ENCODE measurements at regions not wholly inside any gene's neighbourhood (a gene's known extent, or its start where the extent isn't known, plus 50 kb on each side); places are given as distances from the start of the nearest gene placed in this dataset.

- Histone ChIP-seq H3K9ac (ENCODE audit: low read length) (no peak overlapping the region), H3K36me3 (ENCODE audit: control insufficient read depth, insufficient read depth, low read length, severe bottlenecking) (no peaks in the 10 kb centered on the region), H3K4me1 (ENCODE audit: control insufficient read depth, insufficient read depth, low read length) (no peaks in the 10 kb centered on the region), H3K4me3 (ENCODE audit: low read length) (no peak overlapping the region), H3K27me3 (replicated peaks; ENCODE audit: control insufficient read depth, insufficient read depth, low read length) (no peaks in the 10 kb centered on the region), H3K9me3 (ENCODE audit: control insufficient read depth, low read length) (no peaks in the 10 kb centered on the region)
- DNase-seq (ENCODE audit: low read depth): no peak
Measured at GRCh38 chr5:51487952-51488351, 104.7 kb downstream of the ISL1 start.

- H3K4me1 ChIP-seq (ENCODE audit: control insufficient read depth, insufficient read depth, low read length): no peaks in the 10 kb centered on the region
- no peaks in the 10 kb centered on the region for H3K36me3 ChIP-seq (ENCODE audit: control insufficient read depth, insufficient read depth, low read length, severe bottlenecking)
- H3K4me3 ChIP-seq (ENCODE audit: low read length): no peak overlapping the region
- DNase-seq (ENCODE audit: low read depth): no peak
- H3K9me3 ChIP-seq (ENCODE audit: control insufficient read depth, low read length): no peaks in the 10 kb centered on the region
- no peak overlapping the region for H3K9ac ChIP-seq (ENCODE audit: low read length)
- H3K27me3 ChIP-seq (replicated peaks; ENCODE audit: control insufficient read depth, insufficient read depth, low read length): no peaks in the 10 kb centered on the region
Measured at GRCh38 chr5:51488803-51489642, 105.8 kb downstream of the ISL1 start.

- no peaks in the 10 kb centered on the region for H3K9me3 ChIP-seq (ENCODE audit: control insufficient read depth, low read length)
- no peak for DNase-seq (ENCODE audit: low read depth)
- no peaks in the 10 kb centered on the region for H3K27me3 ChIP-seq (replicated peaks; ENCODE audit: control insufficient read depth, insufficient read depth, low read length)
- no peak overlapping the region for H3K4me3 ChIP-seq (ENCODE audit: low read length)
- no peak overlapping the region for H3K9ac ChIP-seq (ENCODE audit: low read length)
- H3K4me1 ChIP-seq (ENCODE audit: control insufficient read depth, insufficient read depth, low read length): no peaks in the 10 kb centered on the region
- no peaks in the 10 kb centered on the region for H3K36me3 ChIP-seq (ENCODE audit: control insufficient read depth, insufficient read depth, low read length, severe bottlenecking)
Measured at GRCh38 chr5:51494821-51495220, 111.6 kb downstream of the ISL1 start.

- peak; percentile 17 for DNase-seq (ENCODE audit: low read depth)
- Histone ChIP-seq H3K9me3 (ENCODE audit: control insufficient read depth, low read length) (no peaks in the 10 kb centered on the region), H3K27me3 (replicated peaks; ENCODE audit: control insufficient read depth, insufficient read depth, low read length) (no peaks in the 10 kb centered on the region), H3K4me3 (ENCODE audit: low read length) (no peak overlapping the region), H3K36me3 (ENCODE audit: control insufficient read depth, insufficient read depth, low read length, severe bottlenecking) (no peaks in the 10 kb centered on the region), H3K9ac (ENCODE audit: low read length) (no peak overlapping the region), H3K4me1 (ENCODE audit: control insufficient read depth, insufficient read depth, low read length) (no peaks in the 10 kb centered on the region)
Measured at GRCh38 chr5:51495672-51496071, 112.4 kb downstream of the ISL1 start.

GRCh38 chr5:51517838-51518237 is 134.6 kb downstream of the ISL1 start:
- H3K36me3 ChIP-seq (ENCODE audit: control insufficient read depth, insufficient read depth, low read length, severe bottlenecking): no peaks in the 10 kb centered on the region
- H3K4me3 ChIP-seq (ENCODE audit: low read length): no peak overlapping the region
- H3K9ac ChIP-seq (ENCODE audit: low read length): no peak overlapping the region
- DNase-seq (ENCODE audit: low read depth): no peak
- no peaks in the 10 kb centered on the region for H3K4me1 ChIP-seq (ENCODE audit: control insufficient read depth, insufficient read depth, low read length)
- H3K9me3 ChIP-seq (ENCODE audit: control insufficient read depth, low read length): no peaks in the 10 kb centered on the region
- no peaks in the 10 kb centered on the region for H3K27me3 ChIP-seq (replicated peaks; ENCODE audit: control insufficient read depth, insufficient read depth, low read length)

GRCh38 chr5:51518607-51519006 is 135.4 kb downstream of the ISL1 start:
- Histone ChIP-seq H3K9ac (ENCODE audit: low read length) (no peak overlapping the region), H3K4me1 (ENCODE audit: control insufficient read depth, insufficient read depth, low read length) (no peaks in the 10 kb centered on the region), H3K36me3 (ENCODE audit: control insufficient read depth, insufficient read depth, low read length, severe bottlenecking) (no peaks in the 10 kb centered on the region), H3K27me3 (replicated peaks; ENCODE audit: control insufficient read depth, insufficient read depth, low read length) (no peaks in the 10 kb centered on the region), H3K9me3 (ENCODE audit: control insufficient read depth, low read length) (no peaks in the 10 kb centered on the region), H3K4me3 (ENCODE audit: low read length) (no peak overlapping the region)
- no peak for DNase-seq (ENCODE audit: low read depth)

GRCh38 chr5:51521583-51521982 is 138.3 kb downstream of the ISL1 start:
- Histone ChIP-seq H3K36me3 (ENCODE audit: control insufficient read depth, insufficient read depth, low read length, severe bottlenecking) (no peaks in the 10 kb centered on the region), H3K4me3 (ENCODE audit: low read length) (no peak overlapping the region), H3K9me3 (ENCODE audit: control insufficient read depth, low read length) (no peaks in the 10 kb centered on the region), H3K27me3 (replicated peaks; ENCODE audit: control insufficient read depth, insufficient read depth, low read length) (no peaks in the 10 kb centered on the region), H3K9ac (ENCODE audit: low read length) (no peak overlapping the region), H3K4me1 (ENCODE audit: control insufficient read depth, insufficient read depth, low read length) (no peaks in the 10 kb centered on the region)
- DNase-seq (ENCODE audit: low read depth): no peak

GRCh38 chr5:51539232-51539631 is 156.0 kb downstream of the ISL1 start:
- Histone ChIP-seq H3K4me1 (ENCODE audit: control insufficient read depth, insufficient read depth, low read length) (no peaks in the 10 kb centered on the region), H3K27me3 (replicated peaks; ENCODE audit: control insufficient read depth, insufficient read depth, low read length) (no peaks in the 10 kb centered on the region), H3K4me3 (ENCODE audit: low read length) (no peak overlapping the region), H3K36me3 (ENCODE audit: control insufficient read depth, insufficient read depth, low read length, severe bottlenecking) (no peaks in the 10 kb centered on the region), H3K9me3 (ENCODE audit: control insufficient read depth, low read length) (peaks cover 7% of the 10 kb centered on the region), H3K9ac (ENCODE audit: low read length) (no peak overlapping the region)
- DNase-seq (ENCODE audit: low read depth): no peak

- Histone ChIP-seq H3K9ac (ENCODE audit: low read length) (no peak overlapping the region), H3K27me3 (replicated peaks; ENCODE audit: control insufficient read depth, insufficient read depth, low read length) (no peaks in the 10 kb centered on the region), H3K9me3 (ENCODE audit: control insufficient read depth, low read length) (no peaks in the 10 kb centered on the region), H3K4me1 (ENCODE audit: control insufficient read depth, insufficient read depth, low read length) (no peaks in the 10 kb centered on the region), H3K4me3 (ENCODE audit: low read length) (no peak overlapping the region), H3K36me3 (ENCODE audit: control insufficient read depth, insufficient read depth, low read length, severe bottlenecking) (no peaks in the 10 kb centered on the region)
- no peak for DNase-seq (ENCODE audit: low read depth)
Measured at GRCh38 chr5:51544031-51544785, 161.0 kb downstream of the ISL1 start.

GRCh38 chr5:51556833-51557232 is 173.6 kb downstream of the ISL1 start:
- no peak overlapping the region for H3K9ac ChIP-seq (ENCODE audit: low read length)
- peaks cover 5% of the 10 kb centered on the region for H3K9me3 ChIP-seq (ENCODE audit: control insufficient read depth, low read length)
- H3K27me3 ChIP-seq (replicated peaks; ENCODE audit: control insufficient read depth, insufficient read depth, low read length): no peaks in the 10 kb centered on the region
- H3K4me1 ChIP-seq (ENCODE audit: control insufficient read depth, insufficient read depth, low read length): no peaks in the 10 kb centered on the region
- H3K4me3 ChIP-seq (ENCODE audit: low read length): no peak overlapping the region
- H3K36me3 ChIP-seq (ENCODE audit: control insufficient read depth, insufficient read depth, low read length, severe bottlenecking): no peaks in the 10 kb centered on the region
- DNase-seq (ENCODE audit: low read depth): no peak

GRCh38 chr5:51558682-51559081 is 175.4 kb downstream of the ISL1 start:
- Histone ChIP-seq H3K4me1 (ENCODE audit: control insufficient read depth, insufficient read depth, low read length) (no peaks in the 10 kb centered on the region), H3K36me3 (ENCODE audit: control insufficient read depth, insufficient read depth, low read length, severe bottlenecking) (no peaks in the 10 kb centered on the region), H3K9ac (ENCODE audit: low read length) (no peak overlapping the region), H3K4me3 (ENCODE audit: low read length) (no peak overlapping the region), H3K27me3 (replicated peaks; ENCODE audit: control insufficient read depth, insufficient read depth, low read length) (no peaks in the 10 kb centered on the region), H3K9me3 (ENCODE audit: control insufficient read depth, low read length) (no peaks in the 10 kb centered on the region)
- DNase-seq (ENCODE audit: low read depth): no peak

Data from adipocyte (in vitro differentiated cells).